ENCODE measurements at regions not wholly inside any gene's neighbourhood (a gene's known extent, or its start where the extent isn't known, plus 50 kb on each side); places are given as distances from the start of the nearest gene placed in this dataset.

DNA sequence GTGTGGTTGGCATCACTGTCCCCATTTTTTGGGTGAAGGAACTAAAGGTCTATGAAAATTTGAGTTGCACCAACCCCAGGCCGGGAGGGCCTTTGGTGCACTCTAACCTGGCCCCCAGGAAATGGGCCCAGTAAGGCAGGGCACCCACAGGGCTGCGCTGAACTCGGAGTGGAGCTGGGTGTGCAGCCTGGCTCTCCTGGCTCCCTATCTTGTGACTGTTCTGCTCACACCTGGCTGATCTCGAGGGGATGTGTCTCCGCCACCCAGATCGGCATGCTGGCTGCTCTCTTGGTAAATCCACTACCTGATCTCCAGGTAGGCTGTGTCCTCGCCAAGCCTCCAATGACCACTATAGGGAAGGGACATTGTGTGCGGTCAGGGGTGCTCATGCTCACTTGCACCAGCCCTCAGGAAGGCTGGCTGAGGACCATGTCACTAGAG lies 259.8 kb downstream of the NSG2 start:
- Histone ChIP-seq H3K4me3 (replicated peaks in 1 of 4; ENCODE audit: control extremely low read depth in 1 of 4, insufficient read depth in 1 of 4, low read depth in 3 of 4, low read length in 4 of 4) (no peak overlapping the region), H3K4me1 (ENCODE audit: control insufficient read depth, extremely low read depth, insufficient read depth, low read length) (no peaks in the 10 kb centered on the region), H3K9me3 (ENCODE audit: control insufficient read depth, insufficient read depth, low read depth, low read length) (no peaks in the 10 kb centered on the region), H3K27ac (ENCODE audit: insufficient read depth, low read length) (no peak overlapping the region), H3K79me2 (ENCODE audit: control insufficient read depth, insufficient read depth, low read length) (no peaks in the 10 kb centered on the region), H3K4me2 (ENCODE audit: extremely low read depth, insufficient read depth, low read length) (no peak overlapping the region), H3K36me3 (ENCODE audit: control insufficient read depth, insufficient read depth, low read length) (no peaks in the 10 kb centered on the region), H2AFZ (ENCODE audit: low read length) (no peak overlapping the region), H4K20me1 (ENCODE audit: control insufficient read depth, extremely low read depth, insufficient read depth, low read length) (no peaks in the 10 kb centered on the region), H3K9ac (ENCODE audit: insufficient read depth, low read length) (no peak overlapping the region), H3K27me3 (ENCODE audit: control insufficient read depth, insufficient read depth, low read length) (no peaks in the 10 kb centered on the region)
- no peak for DNase-seq (ENCODE audit: low read depth in 2 of 2)
- TF ChIP-seq EZH2 (IDR thresholded peaks at IDR 0.05; ENCODE audit: low read length, missing control alignments): no peak
- TF ChIP-seq, protein P1, sequence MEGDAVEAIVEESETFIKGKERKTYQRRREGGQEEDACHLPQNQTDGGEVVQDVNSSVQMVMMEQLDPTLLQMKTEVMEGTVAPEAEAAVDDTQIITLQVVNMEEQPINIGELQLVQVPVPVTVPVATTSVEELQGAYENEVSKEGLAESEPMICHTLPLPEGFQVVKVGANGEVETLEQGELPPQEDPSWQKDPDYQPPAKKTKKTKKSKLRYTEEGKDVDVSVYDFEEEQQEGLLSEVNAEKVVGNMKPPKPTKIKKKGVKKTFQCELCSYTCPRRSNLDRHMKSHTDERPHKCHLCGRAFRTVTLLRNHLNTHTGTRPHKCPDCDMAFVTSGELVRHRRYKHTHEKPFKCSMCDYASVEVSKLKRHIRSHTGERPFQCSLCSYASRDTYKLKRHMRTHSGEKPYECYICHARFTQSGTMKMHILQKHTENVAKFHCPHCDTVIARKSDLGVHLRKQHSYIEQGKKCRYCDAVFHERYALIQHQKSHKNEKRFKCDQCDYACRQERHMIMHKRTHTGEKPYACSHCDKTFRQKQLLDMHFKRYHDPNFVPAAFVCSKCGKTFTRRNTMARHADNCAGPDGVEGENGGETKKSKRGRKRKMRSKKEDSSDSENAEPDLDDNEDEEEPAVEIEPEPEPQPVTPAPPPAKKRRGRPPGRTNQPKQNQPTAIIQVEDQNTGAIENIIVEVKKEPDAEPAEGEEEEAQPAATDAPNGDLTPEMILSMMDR (conservative IDR thresholded peaks at IDR 0.05 in 1 of 2, IDR thresholded peaks at IDR 0.05 in 1 of 2; ENCODE audit: low read depth in 1 of 2, low read length in 2 of 2): no peak

DNA sequence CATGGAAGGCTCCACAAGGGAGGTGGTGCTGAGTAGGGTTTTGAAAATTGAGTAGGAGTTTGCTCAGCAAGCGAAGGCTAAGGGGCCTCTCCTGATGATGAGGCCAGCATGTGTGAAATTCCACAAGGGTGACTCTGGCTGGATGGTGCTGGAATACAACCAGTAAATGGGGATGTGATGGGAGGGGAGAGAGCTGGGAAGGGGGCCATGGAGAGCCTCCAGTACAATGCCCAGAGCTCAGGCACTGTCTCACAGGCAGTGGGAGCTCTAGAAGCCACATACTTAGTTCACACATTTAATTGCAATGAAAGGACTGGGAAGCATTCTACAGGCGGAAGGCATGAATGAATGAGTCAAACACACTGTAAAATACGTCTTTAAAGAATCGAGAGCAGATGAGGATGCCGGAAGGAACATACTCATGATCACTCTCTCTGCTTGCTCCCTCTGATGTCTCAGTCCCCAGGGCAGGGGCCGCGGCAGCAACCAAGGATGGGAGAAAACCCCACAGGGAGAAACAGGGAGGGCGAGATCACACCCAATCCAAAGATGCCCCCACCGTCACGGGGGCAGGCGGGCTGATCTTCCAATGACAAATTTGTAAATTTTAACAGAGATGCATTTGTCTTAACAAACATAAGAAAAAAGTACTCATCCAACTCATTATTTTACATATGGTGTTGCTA lies 261.0 kb downstream of the NSG2 start:
- Histone ChIP-seq H3K27me3 (ENCODE audit: control insufficient read depth, insufficient read depth, low read length) (no peaks in the 10 kb centered on the region), H3K4me3 (replicated peaks in 1 of 4; ENCODE audit: control extremely low read depth in 1 of 4, insufficient read depth in 1 of 4, low read depth in 3 of 4, low read length in 4 of 4) (no peak overlapping the region), H3K27ac (ENCODE audit: insufficient read depth, low read length) (no peak overlapping the region), H3K4me1 (ENCODE audit: control insufficient read depth, extremely low read depth, insufficient read depth, low read length) (no peaks in the 10 kb centered on the region), H3K36me3 (ENCODE audit: control insufficient read depth, insufficient read depth, low read length) (no peaks in the 10 kb centered on the region), H4K20me1 (ENCODE audit: control insufficient read depth, extremely low read depth, insufficient read depth, low read length) (no peaks in the 10 kb centered on the region), H3K4me2 (ENCODE audit: extremely low read depth, insufficient read depth, low read length) (no peak overlapping the region), H3K9me3 (ENCODE audit: control insufficient read depth, insufficient read depth, low read depth, low read length) (no peaks in the 10 kb centered on the region), H2AFZ (ENCODE audit: low read length) (no peak overlapping the region), H3K9ac (ENCODE audit: insufficient read depth, low read length) (no peak overlapping the region), H3K79me2 (ENCODE audit: control insufficient read depth, insufficient read depth, low read length) (no peaks in the 10 kb centered on the region)
- TF ChIP-seq, protein P1 (conservative IDR thresholded peaks at IDR 0.05 in 1 of 2, IDR thresholded peaks at IDR 0.05 in 1 of 2; ENCODE audit: low read depth in 1 of 2, low read length in 2 of 2): no peak
- TF ChIP-seq EZH2 (IDR thresholded peaks at IDR 0.05; ENCODE audit: low read length, missing control alignments): no peak
- DNase-seq (ENCODE audit: low read depth in 2 of 2): peak in 1 of 2 donors; percentile 51

DNA sequence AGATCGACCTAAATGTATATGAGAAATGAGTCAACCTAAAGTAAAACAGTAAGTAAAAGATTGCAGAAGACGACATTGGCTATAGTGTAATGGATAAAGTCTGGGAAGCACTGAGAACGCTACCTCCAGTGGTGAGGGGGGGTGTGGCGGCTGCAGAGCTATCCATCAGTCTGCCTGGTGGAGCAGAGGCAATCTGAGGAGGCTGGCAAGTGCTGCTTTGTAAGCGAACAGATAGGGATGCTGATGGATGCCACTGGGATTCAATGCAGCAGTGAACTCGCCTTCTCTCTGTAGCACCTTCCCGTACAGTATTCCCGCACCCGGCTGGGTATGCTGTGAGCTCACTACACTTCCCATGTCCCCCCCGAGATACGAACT lies 261.5 kb downstream of the NSG2 start:
- no peak for TF ChIP-seq EZH2 (IDR thresholded peaks at IDR 0.05; ENCODE audit: low read length, missing control alignments)
- TF ChIP-seq, protein P1 (conservative IDR thresholded peaks at IDR 0.05 in 1 of 2, IDR thresholded peaks at IDR 0.05 in 1 of 2; ENCODE audit: low read depth in 1 of 2, low read length in 2 of 2): no peak
- H3K27ac ChIP-seq (ENCODE audit: insufficient read depth, low read length): no peak overlapping the region
- no peaks in the 10 kb centered on the region for H3K79me2 ChIP-seq (ENCODE audit: control insufficient read depth, insufficient read depth, low read length)
- no peaks in the 10 kb centered on the region for H3K9me3 ChIP-seq (ENCODE audit: control insufficient read depth, insufficient read depth, low read depth, low read length)
- H4K20me1 ChIP-seq (ENCODE audit: control insufficient read depth, extremely low read depth, insufficient read depth, low read length): no peaks in the 10 kb centered on the region
- H3K4me2 ChIP-seq (ENCODE audit: extremely low read depth, insufficient read depth, low read length): no peak overlapping the region
- no peaks in the 10 kb centered on the region for H3K36me3 ChIP-seq (ENCODE audit: control insufficient read depth, insufficient read depth, low read length)
- no peaks in the 10 kb centered on the region for H3K4me1 ChIP-seq (ENCODE audit: control insufficient read depth, extremely low read depth, insufficient read depth, low read length)
- H3K9ac ChIP-seq (ENCODE audit: insufficient read depth, low read length): no peak overlapping the region
- no peak for DNase-seq (ENCODE audit: low read depth in 2 of 2)
- no peak overlapping the region for H3K4me3 ChIP-seq (replicated peaks in 1 of 4; ENCODE audit: control extremely low read depth in 1 of 4, insufficient read depth in 1 of 4, low read depth in 3 of 4, low read length in 4 of 4)
- no peaks in the 10 kb centered on the region for H3K27me3 ChIP-seq (ENCODE audit: control insufficient read depth, insufficient read depth, low read length)
- no peak overlapping the region for H2AFZ ChIP-seq (ENCODE audit: low read length)
